ENCODE measurements at regions not wholly inside any gene's neighbourhood (a gene's known extent, or its start where the extent isn't known, plus 50 kb on each side); places are given as distances from the start of the nearest gene placed in this dataset.

GRCh38 chr18:74023220-74023619, 124.4 kb downstream of the FBXO15 start:
- DNase-seq = no peak

GRCh38 chr18:74019864-74020263, 127.8 kb downstream of the FBXO15 start:
- DNase-seq = no peak

- no peak for DNase-seq
Observed at GRCh38 chr18:74013955-74014354, 133.7 kb downstream of the FBXO15 start.

- no peak for DNase-seq
Observed at GRCh38 chr18:74012954-74013630, 134.5 kb downstream of the FBXO15 start.

- no peak for DNase-seq
Observed at GRCh38 chr18:74006143-74006542, 141.5 kb downstream of the FBXO15 start.

- DNase-seq = no peak
Observed at GRCh38 chr18:74005320-74006109, 142.1 kb downstream of the FBXO15 start.

GRCh38 chr18:73992242-73993022, 155.2 kb downstream of the FBXO15 start:
- DNase-seq = no peak

- DNase-seq = no peak
Observed at GRCh38 chr18:73991570-73991969, 156.1 kb downstream of the FBXO15 start.

- DNase-seq = no peak
Observed at GRCh38 chr18:73990258-73990657, 157.4 kb downstream of the FBXO15 start.

- DNase-seq = no peak
Observed at GRCh38 chr18:73987247-73987980, 160.2 kb downstream of the FBXO15 start.

- no peak for DNase-seq
Observed at GRCh38 chr18:73986711-73987110, 160.9 kb downstream of the FBXO15 start.

- DNase-seq = no peak
Observed at GRCh38 chr18:73985855-73986625, 161.6 kb downstream of the FBXO15 start.

- no peak for DNase-seq
Observed at GRCh38 chr18:73983970-73984369, 163.7 kb downstream of the FBXO15 start.

GRCh38 chr18:73983496-73983895, 164.1 kb downstream of the FBXO15 start:
- DNase-seq = no peak

GRCh38 chr18:73981796-73982195, 165.8 kb downstream of the FBXO15 start:
- DNase-seq = no peak

- peak; percentile 57 for DNase-seq
Observed at GRCh38 chr18:73980289-73980979, 167.2 kb downstream of the FBXO15 start.

GRCh38 chr18:73979742-73980141, 167.9 kb downstream of the FBXO15 start:
- no peak for DNase-seq

GRCh38 chr18:73976433-73976832, 171.2 kb downstream of the FBXO15 start:
- DNase-seq = no peak

- DNase-seq = no peak
Observed at GRCh38 chr18:73975266-73975665, 172.4 kb downstream of the FBXO15 start.

- DNase-seq = no peak
Observed at GRCh38 chr18:73973972-73974371, 173.7 kb downstream of the FBXO15 start.

GRCh38 chr18:73966954-73967353, 180.7 kb downstream of the FBXO15 start:
- no peak for DNase-seq

- DNase-seq = no peak
Observed at GRCh38 chr18:73962256-73962655, 185.4 kb downstream of the FBXO15 start.
